HCT116 (cell line): ENCODE measurements at regions not wholly inside any gene's neighbourhood (a gene's known extent, or its start where the extent isn't known, plus 50 kb on each side); places are given as distances from the start of the nearest gene placed in this dataset.

Experiments
- EZH2 ChIP-seq: fragments of 200-600 bp; sonication (generic); IDR thresholded peaks from 2 replicates; pipeline ENCODE4 v1.6.1; 2017; ENCODE audit warnings: antibody characterized with exemption, mixed run types
- EZH2phosphoT487 ChIP-seq: fragments of 200-600 bp; IDR thresholded peaks from 2 replicates; pipeline ENCODE4 v1.6.1; 2018; ENCODE audit warnings: antibody characterized with exemption, borderline replicate concordance
- POLR2A ChIP-seq: IDR thresholded peaks from 2 replicates; pipeline ENCODE4 v1.7.0; 2011; ENCODE audit warnings: borderline replicate concordance; ENCODE audit not compliant: insufficient read depth, insufficient read length; ENCODE audit errors: extremely low read depth
- RAD21 ChIP-seq: IDR thresholded peaks from 2 replicates; pipeline ENCODE4 v1.6.1; 2012; ENCODE audit warnings: low read depth, mild to moderate bottlenecking
- SRF ChIP-seq: IDR thresholded peaks from 2 replicates; pipeline ENCODE4 v1.6.1; 2012; ENCODE audit warnings: low read depth
- TCF7L2 ChIP-seq: IDR thresholded peaks from 2 replicates; pipeline ENCODE4 v1.7.0; 2011; ENCODE audit warnings: borderline replicate concordance, inconsistent platforms; ENCODE audit not compliant: insufficient read depth, insufficient read length; ENCODE audit errors: extremely low read depth
- YY1 ChIP-seq: IDR thresholded peaks from 2 replicates; pipeline ENCODE4 v1.6.1; 2011; ENCODE audit warnings: low read length, low read depth, moderate library complexity, mild to moderate bottlenecking; ENCODE audit not compliant: insufficient replicate concordance; ENCODE audit errors: extremely low read depth
- ZNF274 ChIP-seq: fragments of 200-500 bp; sonication (Bioruptor generic); IDR thresholded peaks from 2 replicates; pipeline ENCODE4 v1.6.1; 2014; ENCODE audit warnings: mild to moderate bottlenecking, low read depth, low read length, inconsistent platforms
- TF ChIP-seq, protein P1 (sequence below), 3 experiments: fragments of 200-600 bp in 1 of 3; sonication (generic) in 1 of 3; IDR thresholded peaks in 2 of 3; conservative IDR thresholded peaks in 1 of 3; 2 replicates each; pipeline ENCODE4 v1.5.1; 2012 to 2017; ENCODE audit warnings: low read depth in 2 of 3, low read length in 2 of 3, antibody characterized with exemption in 1 of 3, borderline replicate concordance in 1 of 3, control low read depth in 1 of 3, mild to moderate bottlenecking in 1 of 3, mixed read lengths in 1 of 3, mixed run types in 1 of 3, moderate library complexity in 1 of 3; ENCODE audit not compliant: insufficient read depth in 1 of 3

DNA sequence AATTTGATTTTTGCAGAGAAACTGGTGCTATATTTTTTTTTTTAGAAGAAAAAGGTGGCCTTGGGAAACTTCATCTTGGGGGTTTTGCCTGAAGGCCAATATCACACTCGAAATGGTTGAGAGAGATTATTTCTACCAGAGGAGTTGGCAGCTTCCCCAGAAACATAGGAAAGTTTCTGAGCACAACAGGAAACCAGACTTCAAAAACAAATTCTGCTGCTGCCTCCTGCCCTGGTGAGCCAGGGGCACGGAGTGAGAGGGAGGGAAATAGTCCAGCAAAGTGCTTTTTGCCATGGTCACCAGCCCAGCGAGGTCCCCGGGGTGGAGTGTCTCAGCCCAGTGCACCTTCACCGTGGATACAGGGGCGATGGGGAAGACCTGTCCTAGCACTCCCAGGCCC lies 61.1 kb downstream of the FOXI2 start:
- TF ChIP-seq, protein P1, sequence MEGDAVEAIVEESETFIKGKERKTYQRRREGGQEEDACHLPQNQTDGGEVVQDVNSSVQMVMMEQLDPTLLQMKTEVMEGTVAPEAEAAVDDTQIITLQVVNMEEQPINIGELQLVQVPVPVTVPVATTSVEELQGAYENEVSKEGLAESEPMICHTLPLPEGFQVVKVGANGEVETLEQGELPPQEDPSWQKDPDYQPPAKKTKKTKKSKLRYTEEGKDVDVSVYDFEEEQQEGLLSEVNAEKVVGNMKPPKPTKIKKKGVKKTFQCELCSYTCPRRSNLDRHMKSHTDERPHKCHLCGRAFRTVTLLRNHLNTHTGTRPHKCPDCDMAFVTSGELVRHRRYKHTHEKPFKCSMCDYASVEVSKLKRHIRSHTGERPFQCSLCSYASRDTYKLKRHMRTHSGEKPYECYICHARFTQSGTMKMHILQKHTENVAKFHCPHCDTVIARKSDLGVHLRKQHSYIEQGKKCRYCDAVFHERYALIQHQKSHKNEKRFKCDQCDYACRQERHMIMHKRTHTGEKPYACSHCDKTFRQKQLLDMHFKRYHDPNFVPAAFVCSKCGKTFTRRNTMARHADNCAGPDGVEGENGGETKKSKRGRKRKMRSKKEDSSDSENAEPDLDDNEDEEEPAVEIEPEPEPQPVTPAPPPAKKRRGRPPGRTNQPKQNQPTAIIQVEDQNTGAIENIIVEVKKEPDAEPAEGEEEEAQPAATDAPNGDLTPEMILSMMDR (IDR thresholded peaks at IDR 0.05 in 2 of 3, conservative IDR thresholded peaks at IDR 0.05 in 1 of 3; ENCODE audit: borderline replicate concordance in 1 of 3, insufficient read depth in 1 of 3, low read depth in 2 of 3, low read length in 2 of 3), result no peak
- TF ChIP-seq EZH2phosphoT487 (no peak), EZH2 (no peak), RAD21 (no peak), TCF7L2 (no peak), POLR2A (no peak), SRF (no peak), ZNF274 (no peak), YY1 (no peak)
